NT2/D1 (cell line): ENCODE measurements at regions not wholly inside any gene's neighbourhood (a gene's known extent, or its start where the extent isn't known, plus 50 kb on each side); places are given as distances from the start of the nearest gene placed in this dataset.

ENCODE experiments used
- DNase-seq: peaks from one replicate; pipeline ENCODE4 v3.0.0-alpha.2; 2011; ENCODE audit warnings: low read depth, low spot score
- H3K27me3 ChIP-seq: 2 replicates; pipeline ENCODE4 v1.6.0; 2011; ENCODE audit warnings: mild to moderate bottlenecking; ENCODE audit not compliant: insufficient read length, insufficient read depth
- H3K36me3 ChIP-seq: 2 replicates; pipeline ENCODE4 v1.6.1; 2011; ENCODE audit warnings: mild to moderate bottlenecking, low read length, mixed read lengths; ENCODE audit not compliant: insufficient read depth, insufficient read length
- H3K4me1 ChIP-seq: 2 replicates; pipeline ENCODE4 v1.5.1; 2011; ENCODE audit not compliant: insufficient read depth, insufficient read length
- H3K4me3 ChIP-seq: 2 replicates; pipeline ENCODE4 v1.5.1; 2011; ENCODE audit warnings: low read depth; ENCODE audit not compliant: insufficient read length
- H3K9ac ChIP-seq: 2 replicates; pipeline ENCODE4 v1.6.0; 2011; ENCODE audit warnings: low read depth; ENCODE audit not compliant: insufficient read length
- H3K9me3 ChIP-seq: 2 replicates; pipeline ENCODE4 v1.5.1; 2011; ENCODE audit warnings: mild to moderate bottlenecking, low read length; ENCODE audit not compliant: insufficient read depth
- SUZ12 ChIP-seq: IDR thresholded peaks from 2 replicates; pipeline ENCODE4 v1.6.1; 2011; ENCODE audit not compliant: insufficient read length, insufficient read depth; ENCODE audit errors: extremely low read depth
- YY1 ChIP-seq: IDR thresholded peaks from 2 replicates; pipeline ENCODE4 v1.6.1; 2011; ENCODE audit not compliant: insufficient read length, insufficient read depth
- ZNF274 ChIP-seq: IDR thresholded peaks from 2 replicates; pipeline ENCODE4 v1.6.1; 2011; ENCODE audit warnings: mild to moderate bottlenecking, low read depth, low read length

DNA sequence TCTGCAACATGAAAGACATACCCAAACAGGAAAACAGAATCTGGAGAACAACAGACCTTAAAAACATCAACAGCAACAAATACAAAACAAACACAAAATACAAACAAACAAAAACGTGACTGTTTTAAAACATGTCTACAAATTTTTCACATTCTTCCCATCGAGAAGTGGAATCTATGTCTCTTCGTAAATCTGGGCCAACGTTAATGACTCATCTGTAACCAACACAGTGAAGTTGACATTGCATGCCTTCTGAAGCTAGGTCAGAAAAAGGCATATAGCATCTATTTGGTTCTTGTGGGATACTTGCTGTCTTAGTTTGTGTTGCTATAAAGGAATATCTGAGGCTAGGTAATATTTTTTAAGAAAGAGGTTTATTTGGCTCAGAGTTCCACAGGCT lies 139.2 kb upstream of the FOXN2 start:
- H3K27me3 ChIP-seq = no peaks in the 10 kb centered on the region
- no peak overlapping the region for H3K9ac ChIP-seq
- peaks cover 8% of the 10 kb centered on the region; the same call in 1 of the 2 replicates for H3K9me3 ChIP-seq
- no peaks in the 10 kb centered on the region for H3K36me3 ChIP-seq
- no peak for DNase-seq
- TF ChIP-seq ZNF274 (no peak), SUZ12 (no peak), YY1 (no peak)
- H3K4me1 ChIP-seq = no peaks in the 10 kb centered on the region
- no peak overlapping the region for H3K4me3 ChIP-seq

DNA sequence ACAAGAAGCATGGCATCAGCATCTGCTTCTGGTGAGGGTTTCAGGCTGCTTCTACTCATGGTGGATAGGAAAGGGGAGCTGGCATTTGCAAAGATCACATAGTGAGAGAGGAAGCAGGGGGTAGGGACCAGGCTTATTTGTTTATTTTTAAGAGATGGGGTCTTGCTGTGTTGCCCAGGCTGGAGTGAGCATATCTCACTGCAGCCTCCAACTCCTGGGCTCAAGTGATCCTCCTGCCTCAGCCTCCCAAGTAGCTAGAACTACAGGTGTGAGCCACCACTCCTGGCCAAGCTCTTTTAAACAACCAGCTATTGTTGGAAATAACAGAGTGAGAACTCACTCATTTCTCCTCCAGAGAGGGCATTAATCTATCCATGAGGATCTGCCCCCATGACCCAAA lies 138.8 kb upstream of the FOXN2 start:
- Histone ChIP-seq H3K27me3 (no peaks in the 10 kb centered on the region), H3K4me3 (no peak overlapping the region), H3K9ac (no peak overlapping the region), H3K9me3 (peaks cover 8% of the 10 kb centered on the region; the same call in 1 of the 2 replicates), H3K36me3 (no peaks in the 10 kb centered on the region), H3K4me1 (no peaks in the 10 kb centered on the region)
- TF ChIP-seq YY1 = no peak
- TF ChIP-seq ZNF274 = no peak
- TF ChIP-seq SUZ12 = no peak
- DNase-seq = no peak

DNA sequence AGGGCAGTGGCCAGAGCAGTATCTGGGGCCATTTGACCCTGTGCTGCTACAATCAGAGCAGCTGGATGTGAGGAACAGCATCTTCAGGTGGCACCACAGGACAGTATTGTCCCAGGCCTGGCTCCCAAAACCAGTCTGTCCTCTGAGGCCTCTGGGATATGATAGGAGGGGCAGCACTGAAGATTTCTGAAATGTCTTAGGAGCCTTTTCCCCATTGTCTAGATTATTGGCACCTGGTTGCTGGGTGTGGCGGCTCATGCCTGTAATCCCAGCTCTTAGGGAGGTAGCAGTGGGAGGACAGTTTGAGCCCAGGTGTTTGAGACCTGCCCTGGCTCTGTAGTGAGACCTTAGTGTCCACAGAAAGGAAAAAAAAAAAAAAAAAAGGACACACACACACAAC lies 137.6 kb upstream of the FOXN2 start:
- peaks cover 8% of the 10 kb centered on the region; the same call in 1 of the 2 replicates for H3K9me3 ChIP-seq

DNA sequence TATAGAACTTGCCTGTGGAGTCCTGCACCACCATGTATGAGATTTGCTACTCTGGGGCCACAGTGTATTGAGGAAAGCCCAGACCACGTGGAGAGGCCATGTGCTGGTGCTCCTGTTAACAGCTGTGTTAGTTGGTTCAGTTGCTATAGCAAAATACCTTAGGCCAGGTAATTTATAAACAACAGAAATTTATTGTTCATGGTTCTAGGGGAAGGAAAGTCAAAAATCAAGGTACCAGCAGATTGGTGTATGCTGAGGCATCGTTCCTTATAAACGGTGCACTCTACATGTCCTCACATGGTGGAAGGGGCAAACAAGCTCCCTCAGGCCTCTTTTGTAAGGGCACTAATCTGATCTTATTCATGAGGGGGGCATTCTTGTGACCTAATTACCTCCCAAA lies 135.9 kb upstream of the FOXN2 start:
- Histone ChIP-seq H3K36me3 (no peaks in the 10 kb centered on the region), H3K4me3 (no peak overlapping the region), H3K4me1 (no peaks in the 10 kb centered on the region), H3K9me3 (peaks cover 8% of the 10 kb centered on the region; the same call in 1 of the 2 replicates), H3K9ac (no peak overlapping the region), H3K27me3 (no peaks in the 10 kb centered on the region)
- TF ChIP-seq SUZ12 (no peak), ZNF274 (no peak), YY1 (no peak)
- no peak for DNase-seq

More for the DNA sequence above, 137.6 kb upstream of the FOXN2 start:
- Histone ChIP-seq H3K9ac (no peak overlapping the region), H3K36me3 (no peaks in the 10 kb centered on the region), H3K4me1 (no peaks in the 10 kb centered on the region), H3K27me3 (no peaks in the 10 kb centered on the region), H3K4me3 (no peak overlapping the region)
- no peak for DNase-seq
- no peak for TF ChIP-seq YY1
- no peak for TF ChIP-seq SUZ12
- no peak for TF ChIP-seq ZNF274

DNA sequence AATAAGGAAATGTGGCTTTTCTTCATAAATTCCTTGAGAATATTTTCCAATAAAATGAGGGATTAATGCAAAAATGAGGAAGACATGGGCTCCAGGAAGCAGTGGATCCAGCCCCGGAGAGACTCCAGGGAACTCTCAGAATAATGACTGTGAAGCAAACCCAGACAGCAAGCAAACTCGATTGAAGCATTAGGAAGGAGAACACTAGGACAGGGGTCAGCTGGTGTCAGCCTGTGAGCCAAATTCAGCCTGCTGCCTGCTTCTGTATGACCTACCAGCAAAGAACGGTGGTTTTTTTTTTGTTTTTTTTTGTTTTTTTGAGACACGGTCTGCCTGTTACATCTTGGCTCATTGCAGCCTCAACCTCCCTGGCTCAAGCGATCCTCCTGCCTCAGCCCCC lies 133.9 kb upstream of the FOXN2 start:
- H3K4me1 ChIP-seq = no peaks in the 10 kb centered on the region
- DNase-seq = no peak

DNA sequence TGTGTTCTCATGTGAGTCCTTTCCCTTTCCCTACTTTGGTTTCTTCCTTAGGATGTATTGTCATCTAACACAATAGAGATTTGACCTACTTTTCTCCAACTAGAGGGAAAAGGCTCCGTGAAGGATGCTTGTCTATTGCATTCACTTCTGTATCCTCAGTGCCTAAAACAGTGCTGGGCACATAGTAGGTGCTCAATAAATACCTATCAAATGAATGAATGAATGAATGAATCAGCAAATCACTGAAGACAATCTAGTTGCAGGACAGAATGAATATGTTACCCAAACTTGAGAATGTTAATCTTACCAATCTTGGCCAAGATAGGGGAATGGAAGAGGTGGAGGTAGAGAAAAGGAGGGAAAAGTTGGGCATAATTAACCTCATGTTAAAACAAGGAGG lies 131.2 kb upstream of the FOXN2 start:
- Histone ChIP-seq H3K27me3 (no peaks in the 10 kb centered on the region), H3K4me1 (no peaks in the 10 kb centered on the region), H3K9me3 (peaks cover 8% of the 10 kb centered on the region; the same call in 1 of the 2 replicates), H3K9ac (no peak overlapping the region), H3K36me3 (no peaks in the 10 kb centered on the region), H3K4me3 (no peak overlapping the region)
- no peak for DNase-seq
- TF ChIP-seq YY1 = no peak
- TF ChIP-seq ZNF274 = no peak
- TF ChIP-seq SUZ12 = no peak

More for the DNA sequence above, 133.9 kb upstream of the FOXN2 start:
- no peaks in the 10 kb centered on the region for H3K36me3 ChIP-seq
- no peak overlapping the region for H3K4me3 ChIP-seq
- peaks cover 8% of the 10 kb centered on the region; the same call in 1 of the 2 replicates for H3K9me3 ChIP-seq
- no peaks in the 10 kb centered on the region for H3K27me3 ChIP-seq
- no peak overlapping the region for H3K9ac ChIP-seq
- no peak for TF ChIP-seq YY1
- no peak for TF ChIP-seq ZNF274
- no peak for TF ChIP-seq SUZ12

DNA sequence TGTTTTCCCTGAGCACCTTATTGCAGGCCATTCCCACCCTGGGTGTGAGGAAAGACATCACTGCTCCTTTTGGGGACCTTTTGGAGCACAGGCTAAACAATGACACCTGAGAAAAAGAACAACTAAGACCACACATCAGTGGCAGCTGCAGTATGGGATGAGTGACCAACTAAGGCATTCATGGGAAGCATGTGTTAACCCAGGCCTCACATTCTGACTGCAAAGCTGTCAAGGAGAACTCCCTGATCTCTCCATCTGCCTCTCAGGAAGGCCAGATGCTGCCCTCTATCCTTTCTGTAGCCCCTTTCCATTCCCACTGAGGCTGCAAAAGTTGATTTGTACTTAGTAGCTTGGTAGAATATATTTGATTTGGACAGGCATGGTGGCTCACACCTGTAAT lies 130.5 kb upstream of the FOXN2 start:
- Histone ChIP-seq H3K9me3 (0 out of 2 replicates have a peak, but pooled peaks cover 1% of the 10 kb centered on the region), H3K9ac (no peak overlapping the region)

DNA sequence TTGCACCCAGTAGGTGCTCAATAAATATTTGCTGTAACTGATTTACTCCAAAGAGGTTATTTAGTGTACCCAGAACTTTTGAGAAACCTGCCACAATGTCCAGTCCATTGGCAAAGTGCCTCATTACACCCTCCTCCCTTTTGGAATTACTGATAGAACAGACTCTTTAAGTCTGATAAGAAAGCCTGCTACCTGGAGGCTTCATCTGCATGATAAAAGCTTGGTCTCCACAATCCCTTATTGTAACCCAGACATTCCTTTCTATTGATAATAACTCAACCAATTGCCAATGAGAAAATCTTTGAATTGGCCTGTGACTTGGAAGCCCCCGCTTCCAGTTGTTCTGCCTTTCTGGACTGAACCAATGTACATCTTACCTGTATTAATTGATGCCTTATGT lies 127.0 kb upstream of the FOXN2 start:
- no peaks in the 10 kb centered on the region for H3K36me3 ChIP-seq
- DNase-seq = no peak
- H3K4me1 ChIP-seq = no peaks in the 10 kb centered on the region
- TF ChIP-seq SUZ12 (no peak), ZNF274 (no peak), YY1 (no peak)
- no peaks in the 10 kb centered on the region for H3K9me3 ChIP-seq
- no peak overlapping the region for H3K9ac ChIP-seq
- no peaks in the 10 kb centered on the region for H3K27me3 ChIP-seq
- H3K4me3 ChIP-seq = no peak overlapping the region

More for the DNA sequence above, 130.5 kb upstream of the FOXN2 start:
- no peaks in the 10 kb centered on the region for H3K4me1 ChIP-seq
- H3K36me3 ChIP-seq = no peaks in the 10 kb centered on the region
- H3K4me3 ChIP-seq = no peak overlapping the region
- TF ChIP-seq SUZ12 = no peak
- TF ChIP-seq YY1 = no peak
- TF ChIP-seq ZNF274 = no peak
- no peak for DNase-seq
- H3K27me3 ChIP-seq = no peaks in the 10 kb centered on the region
